ENCODE measurements at regions not wholly inside any gene's neighbourhood (a gene's known extent, or its start where the extent isn't known, plus 50 kb on each side); places are given as distances from the start of the nearest gene placed in this dataset.

DNA sequence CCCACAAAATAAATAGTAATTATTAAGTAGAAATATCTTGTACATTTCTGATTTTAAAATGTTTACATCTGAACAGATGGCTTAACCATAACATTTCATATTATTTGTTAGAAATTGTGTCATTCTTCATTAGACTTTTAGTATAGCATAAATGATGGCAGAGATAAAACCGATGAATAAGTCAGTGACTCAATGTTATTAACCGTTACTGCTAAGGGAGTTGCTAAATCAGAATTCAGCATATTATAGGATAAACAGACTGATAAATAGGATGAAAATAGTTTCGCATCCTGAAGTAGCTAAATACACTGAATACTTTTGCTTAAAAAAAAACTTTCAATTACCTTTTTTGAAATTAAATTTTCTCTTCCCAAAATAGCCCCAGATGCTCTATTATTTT, 610.6 kb upstream of the ZP4 start:
- no peak for ATAC-seq

DNA sequence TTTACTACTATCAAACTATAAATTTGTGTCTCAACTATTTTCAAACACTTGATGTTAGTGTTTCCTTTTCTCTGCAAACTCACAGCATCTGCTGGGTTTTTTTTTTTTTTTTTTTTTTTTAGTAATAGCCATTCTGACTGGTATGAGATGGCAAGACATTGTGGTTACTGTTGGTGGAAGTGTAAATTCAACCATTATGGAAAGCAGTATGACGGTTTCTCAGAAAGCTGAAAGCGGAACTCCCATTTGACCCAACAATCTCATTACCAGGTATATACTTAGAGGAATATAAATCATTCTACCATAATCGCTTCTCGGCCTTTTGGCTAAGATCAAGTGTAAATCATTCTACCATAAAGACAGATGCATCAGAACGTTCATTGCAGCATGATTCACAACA, 608.3 kb upstream of the ZP4 start:
- no peak for ATAC-seq

DNA sequence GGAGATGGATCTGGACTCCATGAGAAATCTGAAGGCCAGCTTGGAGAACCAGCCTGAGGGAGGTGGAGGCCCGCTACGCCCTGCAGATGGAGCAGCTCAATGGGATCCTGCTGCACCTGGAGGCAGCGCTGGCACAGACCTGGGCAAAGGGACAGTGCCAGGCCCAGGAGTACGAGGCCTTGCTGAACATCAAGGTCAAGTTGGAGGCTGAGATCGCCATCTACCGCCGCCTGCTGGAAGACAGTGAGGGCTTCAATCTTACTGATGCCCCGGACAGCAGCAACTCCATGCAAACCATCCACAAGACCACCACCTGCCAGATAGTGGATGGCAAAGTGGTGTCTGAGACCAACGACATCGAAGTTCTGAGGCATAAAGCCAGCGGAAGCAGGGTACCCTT, 601.5 kb upstream of the ZP4 start:
- no peak for ATAC-seq

DNA sequence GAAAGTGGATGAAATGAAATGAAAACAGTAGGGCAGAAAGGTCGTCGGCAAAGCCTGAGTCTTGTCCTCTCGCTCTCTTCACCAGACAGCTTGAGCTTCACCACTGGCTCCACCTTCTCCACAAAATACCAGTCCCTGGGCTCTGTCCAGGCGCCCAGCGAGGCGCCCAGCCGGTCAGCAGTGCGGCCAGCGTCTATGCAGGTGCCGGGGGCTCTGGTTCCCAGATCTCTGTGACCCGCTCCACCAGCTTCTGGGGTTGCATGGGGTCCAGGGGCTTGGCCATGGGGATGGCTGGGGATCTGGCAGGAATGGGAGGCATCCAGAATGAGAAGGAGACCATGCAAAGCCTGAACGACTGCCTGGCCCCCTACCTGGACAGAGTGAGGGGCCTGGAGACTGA, 600.5 kb upstream of the ZP4 start:
- ATAC-seq, result no peak

DNA sequence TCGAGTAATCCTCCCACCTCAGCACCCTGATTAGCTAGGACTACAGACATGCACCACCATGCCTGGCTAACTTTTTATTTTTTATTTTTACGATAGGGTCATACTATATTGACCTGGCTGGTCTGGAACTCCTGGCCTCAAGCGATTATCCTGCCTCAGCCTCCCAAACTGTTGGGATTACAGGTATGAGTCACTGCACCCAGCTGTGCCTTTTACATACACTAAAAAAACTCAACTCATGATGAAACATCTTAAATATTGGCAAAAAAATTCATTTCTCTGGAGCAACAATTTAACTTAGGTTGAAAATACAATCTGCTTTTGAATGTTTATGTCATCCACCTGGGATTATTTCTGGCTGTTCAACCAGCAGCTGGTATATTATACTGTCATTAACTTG, 598.3 kb upstream of the ZP4 start:
- no peak for ATAC-seq

DNA sequence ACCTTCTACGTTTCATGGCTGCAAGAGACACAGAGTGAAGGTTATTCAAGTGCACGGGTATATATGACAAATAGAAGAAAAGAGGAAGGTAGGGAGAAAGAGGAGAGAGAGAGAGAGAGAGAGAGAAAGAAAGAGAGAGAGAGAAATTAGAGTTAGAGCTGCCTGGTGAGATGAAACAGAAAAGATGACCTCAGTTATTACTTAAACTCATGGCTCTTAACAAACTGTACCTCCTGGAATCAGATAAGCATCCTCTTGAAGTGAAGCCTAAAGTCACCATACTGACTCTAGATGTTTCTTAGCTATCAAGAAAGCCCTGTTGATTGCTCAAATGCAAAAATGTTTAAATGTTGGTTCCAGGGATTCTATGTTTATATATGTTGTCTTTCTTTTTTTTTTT, 597.7 kb upstream of the ZP4 start:
- ATAC-seq, result no peak

DNA sequence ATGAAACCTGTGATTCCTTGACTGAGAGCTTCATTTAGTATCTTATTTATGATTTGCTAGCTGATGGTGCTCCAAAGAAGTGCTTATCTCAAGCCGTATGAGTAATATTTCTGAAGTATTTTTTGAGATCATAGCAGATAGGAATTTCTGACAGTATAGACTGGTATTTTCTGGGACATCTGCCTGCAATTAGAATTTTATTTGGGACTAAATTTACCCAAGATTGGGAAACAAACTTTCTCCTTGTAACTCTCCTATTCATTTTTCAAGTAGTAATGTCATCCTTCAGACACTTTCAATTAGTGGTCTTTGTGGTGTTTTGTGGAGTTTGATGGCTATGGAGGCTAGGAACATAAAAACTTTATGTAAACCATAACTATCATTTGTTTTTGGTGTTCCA, 597.2 kb upstream of the ZP4 start:
- ATAC-seq, result no peak

DNA sequence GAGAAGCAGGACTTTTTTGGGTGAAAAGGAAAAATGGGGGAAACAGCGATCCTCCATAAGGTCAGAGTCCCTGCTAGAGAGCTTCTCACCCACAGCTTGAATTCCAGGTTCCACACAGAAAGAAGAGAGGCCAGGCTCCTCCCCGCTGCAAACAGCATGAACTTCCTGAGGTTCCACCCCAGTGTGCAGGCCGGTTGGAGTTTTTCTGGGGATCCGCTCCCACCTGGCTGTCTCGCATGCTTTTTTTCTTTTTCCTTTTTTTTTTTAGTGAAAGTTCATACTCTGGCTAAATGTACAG, 595.1 kb upstream of the ZP4 start:
- ATAC-seq, result no peak

DNA sequence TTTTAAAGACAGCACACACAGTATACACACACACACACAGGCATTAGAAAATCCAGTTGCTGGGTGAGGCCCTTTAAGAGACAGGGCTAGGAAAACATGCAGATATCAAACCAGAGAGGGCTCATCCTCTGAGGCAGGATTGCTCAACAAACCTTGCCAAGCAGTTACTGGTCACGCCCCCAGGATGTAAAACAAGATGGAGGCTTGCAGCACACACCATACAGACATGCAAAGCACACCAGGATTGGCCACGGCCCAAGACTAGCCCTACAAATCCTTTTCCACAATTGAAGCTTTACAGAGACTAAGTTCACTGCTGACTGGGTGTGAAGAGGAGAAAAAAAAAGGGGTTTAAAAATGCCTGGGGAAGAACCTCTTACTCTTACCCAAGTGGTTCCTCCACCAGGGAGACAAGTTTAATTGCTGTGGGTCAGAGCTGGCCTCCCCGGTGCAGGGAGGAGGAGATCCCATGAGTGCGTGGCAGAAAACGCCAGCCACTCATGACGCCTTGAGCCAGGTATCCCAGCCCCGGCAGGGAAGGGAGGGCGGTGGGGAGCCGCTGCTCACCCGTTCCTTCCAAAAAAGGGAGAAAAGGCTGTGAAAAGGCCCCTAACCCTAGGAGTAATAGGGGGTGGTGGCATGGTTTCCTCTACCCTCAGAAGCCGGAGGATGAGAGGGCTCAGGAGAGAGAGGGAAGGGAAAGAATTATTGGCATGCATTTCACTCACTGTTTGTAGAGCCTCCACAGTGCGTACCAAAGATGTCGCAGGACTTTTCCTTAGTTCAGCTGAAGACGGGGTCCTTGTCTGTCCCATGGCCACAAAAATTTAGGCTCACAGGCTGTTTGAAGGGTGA, 594.6 kb upstream of the ZP4 start:
- no peak for ATAC-seq

DNA sequence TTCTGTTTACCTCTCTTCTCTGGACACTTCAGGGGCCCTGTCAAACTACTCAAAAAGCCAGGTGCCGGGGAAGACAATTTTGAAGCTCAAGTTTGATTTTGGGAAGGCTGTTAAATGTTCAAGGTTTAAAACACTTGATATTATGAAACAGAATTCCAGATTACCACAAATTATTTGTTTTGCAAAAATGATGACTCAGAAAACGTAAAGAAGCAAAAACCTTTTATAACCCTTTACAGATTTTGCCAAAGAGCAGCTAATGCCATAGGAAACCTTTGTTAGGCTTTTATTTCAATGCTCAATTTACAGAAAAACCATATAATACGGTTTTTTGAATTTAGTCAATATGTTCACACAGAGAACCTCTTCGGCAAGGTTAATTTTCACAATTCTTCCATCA, 593.4 kb upstream of the ZP4 start:
- no peak for ATAC-seq

DNA sequence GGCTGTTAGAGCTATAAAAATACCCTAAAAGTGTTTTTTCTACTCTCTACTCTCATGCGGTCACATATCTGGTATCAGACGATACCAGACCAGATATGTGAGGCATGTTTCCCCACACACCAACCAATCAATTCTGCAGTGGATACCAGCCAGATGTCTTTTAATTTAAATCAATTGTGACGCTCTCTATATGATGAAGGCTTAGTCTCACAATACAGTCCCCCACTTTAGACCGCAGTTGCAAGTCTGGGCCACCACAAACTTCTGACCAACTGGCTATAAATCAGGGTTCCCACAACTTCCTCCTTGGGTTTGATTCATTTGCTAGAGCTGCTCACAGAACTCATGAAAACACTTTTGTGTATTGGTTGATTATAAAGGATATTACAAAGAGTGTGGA, 586.1 kb upstream of the ZP4 start:
- no peak for ATAC-seq

DNA sequence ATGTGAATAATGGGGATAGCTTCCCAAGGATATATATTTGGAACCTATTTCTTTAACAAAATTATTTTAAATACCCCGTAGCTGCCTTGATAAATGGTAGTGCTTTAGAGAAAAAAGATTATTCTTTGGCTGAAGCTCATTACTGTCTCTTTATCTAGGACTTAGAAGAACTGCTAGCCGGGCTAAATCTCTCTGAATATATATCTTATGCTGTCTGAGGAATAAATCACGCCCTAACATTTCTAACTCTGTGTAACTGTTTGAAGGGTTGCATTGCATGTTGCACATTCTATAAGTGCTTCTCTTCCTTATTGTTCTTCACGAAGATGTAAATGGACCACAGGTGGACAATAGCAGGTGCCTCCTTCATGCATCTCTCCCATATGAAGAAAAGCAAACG, 585.0 kb upstream of the ZP4 start:
- ATAC-seq, result no peak

DNA sequence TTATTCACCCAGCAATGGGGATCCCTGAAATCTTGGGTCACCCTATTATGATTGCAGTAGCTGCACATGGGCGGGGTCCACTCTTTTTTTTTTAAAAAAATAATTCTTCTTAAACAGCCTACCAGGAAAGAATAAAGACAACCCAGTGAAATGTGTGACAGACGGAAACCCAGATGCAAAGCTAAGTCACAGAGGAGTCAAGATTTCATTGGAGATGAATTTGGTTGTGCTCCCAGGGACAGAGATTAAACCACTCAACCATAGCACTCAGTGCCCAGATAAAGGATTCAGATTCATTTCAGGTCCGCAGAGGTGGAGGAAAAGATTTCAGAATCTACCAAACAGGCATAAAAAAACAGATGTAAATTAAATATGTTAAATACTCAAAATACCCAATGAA, 583.5 kb upstream of the ZP4 start:
- ATAC-seq, result no peak

DNA sequence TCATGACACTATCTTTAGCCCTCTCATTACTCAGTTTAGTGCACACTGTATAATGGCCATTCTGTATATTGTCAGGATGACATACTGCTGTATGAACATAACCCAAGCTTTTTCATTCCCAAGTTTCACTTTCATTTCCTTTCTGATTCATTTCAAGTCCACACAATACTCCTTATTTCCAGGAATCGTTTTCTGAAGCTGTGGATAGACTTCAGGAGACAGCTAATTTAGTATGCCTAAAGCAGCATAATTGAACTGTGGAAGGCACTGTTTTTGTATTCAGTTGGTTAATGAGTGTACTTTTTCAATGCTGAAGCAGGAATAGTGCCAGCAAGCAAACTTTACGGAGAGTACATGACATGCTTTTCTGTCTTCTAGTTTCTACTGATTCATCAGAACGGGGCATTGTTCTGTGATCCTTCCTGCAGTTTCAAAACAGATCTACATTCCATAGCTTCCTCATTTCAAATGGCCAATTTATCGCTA, 578.5 kb upstream of the ZP4 start:
- peak; percentile 60 for ATAC-seq

DNA sequence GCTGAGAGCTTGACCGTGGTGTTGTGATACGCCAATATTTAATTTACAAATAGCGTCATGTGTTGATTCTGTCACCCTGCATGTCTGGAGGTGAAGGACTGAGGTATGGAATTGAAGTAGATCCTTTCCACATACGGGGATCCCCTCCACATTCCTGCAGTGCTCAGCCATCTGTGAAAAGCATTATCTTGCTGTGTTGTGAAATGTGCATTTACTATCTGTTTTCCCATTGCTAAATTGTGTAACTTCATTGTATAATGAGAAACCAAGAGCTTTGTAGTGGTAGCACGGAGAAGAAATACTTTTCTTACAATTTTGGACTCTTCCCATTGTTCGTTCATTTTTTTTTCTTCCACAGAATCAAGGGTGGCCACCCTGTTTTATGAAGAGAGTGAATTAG, 577.3 kb upstream of the ZP4 start:
- no peak for ATAC-seq

DNA sequence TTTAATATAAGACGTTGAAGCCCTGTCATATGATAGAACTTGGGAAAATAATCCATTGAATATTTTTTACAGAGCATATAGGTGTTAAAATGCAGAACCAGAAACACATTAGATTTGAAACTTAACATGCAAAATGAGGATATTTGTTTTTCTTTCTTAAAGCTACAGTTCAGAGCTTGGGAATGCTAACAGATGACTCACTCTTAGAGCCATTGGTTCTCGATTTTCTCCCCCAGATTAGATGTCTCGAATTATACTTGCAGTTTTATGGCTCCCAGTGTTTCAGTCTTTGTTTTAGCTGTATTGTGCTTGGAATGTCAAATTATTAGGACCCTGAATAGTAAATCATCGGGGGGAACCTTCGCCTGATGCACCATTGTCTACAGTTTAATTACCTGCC, 575.7 kb upstream of the ZP4 start:
- no peak for ATAC-seq

DNA sequence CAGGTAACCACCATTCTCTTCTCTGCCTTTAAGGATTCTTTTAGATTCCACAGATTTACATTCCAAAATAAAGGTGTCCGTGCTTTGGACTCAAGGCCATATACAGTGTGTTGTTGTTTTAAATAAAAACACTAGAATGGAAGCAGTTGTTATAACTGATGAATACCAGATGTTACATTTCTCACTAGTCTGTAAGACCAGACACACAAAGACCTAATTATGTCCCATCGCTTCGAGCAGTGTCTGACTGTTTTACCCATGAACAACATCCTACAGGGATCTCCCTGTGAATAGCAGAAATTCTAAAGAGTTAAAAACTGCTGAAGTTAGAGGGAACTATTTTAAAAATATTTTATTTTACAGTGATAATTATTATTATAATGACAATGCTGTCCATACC, 574.7 kb upstream of the ZP4 start:
- no peak for ATAC-seq

DNA sequence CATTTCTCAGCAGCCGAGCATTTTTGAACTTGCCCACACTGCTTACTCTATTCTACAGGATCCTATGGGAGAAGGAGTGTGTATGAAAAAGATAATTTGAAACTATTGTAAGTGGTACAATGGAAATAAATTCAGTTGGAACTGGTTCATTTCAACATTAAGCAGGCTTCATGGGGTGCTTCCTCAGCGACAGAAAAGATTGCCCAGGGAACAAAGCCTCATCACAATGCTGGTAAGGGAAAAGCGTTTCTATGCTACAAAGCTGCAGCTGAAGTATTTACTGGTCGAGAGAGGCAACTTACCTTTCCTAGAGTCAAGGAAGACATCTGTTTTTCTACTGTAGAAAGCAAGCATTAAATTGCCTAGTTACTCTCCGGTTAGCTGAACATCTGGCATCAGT, 568.2 kb upstream of the ZP4 start:
- ATAC-seq, result no peak

DNA sequence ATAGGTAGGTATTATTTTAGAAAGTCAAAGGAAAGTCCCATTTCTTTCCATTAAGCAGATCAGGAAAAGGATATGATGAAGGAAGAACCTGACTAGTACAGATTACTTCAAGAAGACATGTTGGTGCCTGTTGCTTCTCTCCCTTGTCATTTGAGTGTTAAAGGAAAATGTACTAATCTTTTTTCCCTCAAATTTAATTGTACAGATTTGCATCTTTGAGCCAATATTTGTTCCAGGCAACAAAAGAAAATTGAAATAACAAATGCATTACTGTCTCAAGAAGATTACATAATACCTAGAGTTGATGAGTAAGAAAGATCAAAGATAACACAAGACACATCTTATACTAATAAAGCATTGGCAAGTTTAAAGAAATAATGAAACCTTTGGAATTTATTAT, 566.9 kb upstream of the ZP4 start:
- peak; percentile 18 for ATAC-seq

DNA sequence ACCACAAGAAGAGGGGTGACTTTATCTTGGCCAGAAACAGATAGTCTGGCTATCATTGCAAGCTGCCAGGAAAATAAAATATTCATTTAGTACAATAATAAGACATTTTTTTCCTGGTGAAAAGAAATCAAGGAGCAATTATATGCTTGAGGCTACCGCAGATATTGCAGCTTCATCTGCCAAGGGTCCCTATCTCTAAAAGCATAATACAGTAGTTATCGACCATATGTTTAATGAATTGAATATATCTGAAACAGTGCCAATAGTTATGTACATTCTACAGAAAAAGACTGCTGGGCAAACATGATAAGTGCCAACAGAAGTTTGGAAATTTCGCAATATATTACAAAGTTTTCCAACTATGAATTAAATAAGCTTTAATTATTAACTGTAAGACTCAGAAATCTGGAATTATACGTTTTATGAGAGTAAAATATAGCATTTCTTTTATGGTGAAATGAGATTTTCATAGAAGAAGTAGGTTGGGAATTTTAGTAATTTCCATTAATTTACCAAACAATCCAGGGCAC, 561.1 kb upstream of the ZP4 start:
- ATAC-seq, result no peak

DNA sequence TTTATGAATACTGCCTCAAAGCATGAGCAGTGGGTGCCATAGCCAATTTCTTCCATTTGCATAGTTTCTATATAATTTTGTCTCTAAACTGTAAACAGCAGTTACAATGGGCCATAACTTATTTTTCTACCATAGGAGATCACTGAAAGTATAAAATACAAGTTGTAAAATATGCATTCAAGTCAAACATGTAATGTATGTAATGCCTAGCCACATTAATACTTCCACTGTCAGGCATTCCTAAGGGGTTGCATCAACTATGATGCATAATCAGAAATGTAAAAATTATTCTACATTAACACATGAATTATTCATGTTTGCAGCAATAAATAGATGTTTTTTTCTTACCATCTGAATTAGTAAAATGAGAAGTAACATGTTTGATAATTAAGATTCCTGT, 560.3 kb upstream of the ZP4 start:
- ATAC-seq, result no peak

DNA sequence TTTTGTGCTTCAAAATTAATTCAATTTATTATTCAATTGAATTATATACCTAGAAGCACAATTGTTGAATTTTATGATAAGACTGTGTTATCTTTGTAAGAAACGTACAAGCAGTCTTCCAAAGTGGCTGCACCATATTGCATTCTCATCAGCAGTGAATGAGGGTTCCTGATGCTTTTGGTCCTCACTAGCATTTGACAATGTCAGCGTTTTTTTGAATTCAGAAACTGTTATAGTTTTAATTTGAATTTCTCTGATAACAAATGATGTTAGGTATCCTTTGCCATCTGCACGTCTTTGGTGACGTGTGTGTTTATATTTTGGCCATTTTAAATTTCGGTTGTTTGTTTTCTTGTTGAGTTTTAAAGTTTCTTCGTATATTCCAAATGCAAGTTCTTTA, 553.0 kb upstream of the ZP4 start:
- no peak for ATAC-seq

DNA sequence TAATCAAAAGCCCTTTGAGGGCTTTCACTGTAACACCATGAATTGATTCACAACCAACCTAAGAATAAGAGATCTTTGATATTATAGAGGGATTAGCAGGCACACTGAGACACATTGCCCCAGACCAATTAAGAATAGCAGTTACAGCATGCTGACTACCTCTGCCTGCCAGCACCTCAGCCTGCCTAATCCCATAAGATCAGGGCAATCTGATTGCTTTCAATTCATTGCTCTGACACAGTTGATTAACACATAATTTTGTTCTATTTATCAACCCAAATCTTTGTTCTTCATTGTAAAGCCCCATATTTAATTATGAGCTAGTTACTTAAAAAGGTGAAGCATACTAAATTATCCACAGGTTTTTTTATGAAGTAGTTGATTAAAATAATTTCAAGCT, 548.8 kb upstream of the ZP4 start:
- ATAC-seq, result no peak

DNA sequence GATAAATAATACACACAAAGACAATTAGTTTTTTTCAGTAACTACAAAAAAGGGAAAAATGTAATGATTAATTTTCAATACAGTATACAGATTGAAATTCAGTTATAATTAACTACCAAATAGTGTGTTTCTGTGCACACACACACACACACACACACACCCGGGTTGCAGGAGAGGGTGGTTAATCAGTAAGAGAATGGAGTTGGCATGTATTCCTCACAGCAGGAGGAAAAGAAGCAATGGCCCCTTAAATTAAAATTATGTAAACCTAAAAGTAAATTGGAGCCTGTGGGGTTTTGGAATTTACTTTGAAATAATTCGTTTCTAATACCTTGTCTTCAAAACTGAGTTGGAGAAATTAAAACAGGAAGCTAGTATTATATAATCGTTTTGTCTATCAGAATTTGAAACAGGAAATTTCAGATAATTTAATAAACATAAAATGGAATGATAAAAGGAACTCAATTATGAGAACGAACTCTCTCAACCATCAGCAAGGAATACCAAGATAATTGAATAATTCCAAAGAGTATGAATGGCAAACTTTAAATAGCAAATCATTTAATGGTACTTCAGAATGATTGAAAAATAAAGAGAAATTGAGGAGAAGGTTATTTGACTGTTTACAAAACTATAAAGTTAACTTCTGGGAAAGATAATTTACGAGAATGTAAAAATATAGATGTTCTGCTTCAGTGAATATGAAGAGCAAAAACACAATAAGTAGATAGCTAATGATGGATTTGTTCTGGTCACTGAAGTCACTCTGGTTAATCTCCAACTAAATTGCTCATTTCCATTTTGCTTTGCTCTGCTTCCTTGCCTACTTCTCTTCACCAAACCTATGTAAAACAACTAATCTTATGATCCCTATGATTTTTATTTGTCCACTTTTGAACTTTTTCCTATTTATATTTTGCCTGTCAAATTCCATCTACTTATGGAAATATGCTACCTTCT, 547.9 kb upstream of the ZP4 start:
- ATAC-seq, result no peak
